AG04449 (cell line): ENCODE measurements at regions not wholly inside any gene's neighbourhood (a gene's known extent, or its start where the extent isn't known, plus 50 kb on each side); places are given as distances from the start of the nearest gene placed in this dataset.

Experiments
- CTCF ChIA-PET: fragments of 350-600 bp; formaldehyde crosslinking; extraction: SDS; loops from one replicate; lab custom pipeline; 2021; ENCODE audit warnings: antibody characterized with exemption; lab: Yijun Ruan, JAX
- POLR2A ChIA-PET: fragments of 400-600, 350-600 bp; formaldehyde crosslinking; extraction: SDS; loops from one replicate; lab custom pipeline; 2020; ENCODE audit warnings: antibody characterized with exemption, inconsistent platforms; lab: Yijun Ruan, JAX
- DNase-seq: peaks from one replicate; pipeline ENCODE4 v3.0.0-alpha.2; 2010; ENCODE audit warnings: low read depth, low spot score
- H3K4me3 ChIP-seq: 2 replicates; pipeline ENCODE4 v1.5.1; 2011; ENCODE audit warnings: low read depth, mild to moderate bottlenecking, control low read depth, low read length
- TF ChIP-seq, protein P1 (sequence below): IDR thresholded peaks from one replicate; pipeline ENCODE4 v1.5.1; 2011; ENCODE audit warnings: mild to moderate bottlenecking, moderate library complexity, low read length, control low read depth, inconsistent platforms; ENCODE audit not compliant: insufficient read depth; ENCODE audit errors: missing control alignments

DNA sequence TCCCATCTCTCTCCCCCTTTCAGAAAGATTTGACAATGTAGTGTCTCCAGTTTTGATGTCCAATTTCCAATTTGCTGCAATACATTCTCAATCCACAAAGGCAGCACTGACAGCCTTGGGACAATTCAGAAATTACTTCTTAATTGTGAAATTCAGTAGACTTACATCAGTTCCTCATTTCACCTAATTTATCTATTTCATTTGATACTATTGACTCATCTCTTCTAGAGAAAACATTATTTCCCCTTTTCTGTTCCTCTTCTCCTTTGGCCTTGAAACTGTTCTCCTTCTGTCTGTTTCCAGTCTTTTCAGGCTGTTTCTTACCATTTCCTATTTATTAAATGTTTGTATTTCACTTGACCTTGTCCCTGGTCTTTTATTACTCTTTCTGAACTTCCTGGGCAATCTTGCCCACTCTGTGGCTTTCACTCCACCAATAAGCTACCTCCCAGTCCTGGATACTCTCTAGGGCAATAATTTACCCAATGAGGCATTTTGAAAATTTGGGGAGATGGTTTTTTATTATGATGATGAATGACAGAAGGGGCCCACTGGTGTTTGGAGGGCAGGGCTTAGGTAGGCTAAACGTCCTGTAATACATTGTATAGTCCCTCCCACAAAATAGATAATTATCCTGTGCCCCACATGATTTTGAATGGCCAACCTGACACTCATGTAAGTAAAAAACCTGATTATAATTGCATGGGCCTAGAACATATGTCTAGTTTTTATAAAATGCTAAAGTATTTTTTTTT lies 498.0 kb upstream of the BOD1L1 start:
- TF ChIP-seq, protein P1, sequence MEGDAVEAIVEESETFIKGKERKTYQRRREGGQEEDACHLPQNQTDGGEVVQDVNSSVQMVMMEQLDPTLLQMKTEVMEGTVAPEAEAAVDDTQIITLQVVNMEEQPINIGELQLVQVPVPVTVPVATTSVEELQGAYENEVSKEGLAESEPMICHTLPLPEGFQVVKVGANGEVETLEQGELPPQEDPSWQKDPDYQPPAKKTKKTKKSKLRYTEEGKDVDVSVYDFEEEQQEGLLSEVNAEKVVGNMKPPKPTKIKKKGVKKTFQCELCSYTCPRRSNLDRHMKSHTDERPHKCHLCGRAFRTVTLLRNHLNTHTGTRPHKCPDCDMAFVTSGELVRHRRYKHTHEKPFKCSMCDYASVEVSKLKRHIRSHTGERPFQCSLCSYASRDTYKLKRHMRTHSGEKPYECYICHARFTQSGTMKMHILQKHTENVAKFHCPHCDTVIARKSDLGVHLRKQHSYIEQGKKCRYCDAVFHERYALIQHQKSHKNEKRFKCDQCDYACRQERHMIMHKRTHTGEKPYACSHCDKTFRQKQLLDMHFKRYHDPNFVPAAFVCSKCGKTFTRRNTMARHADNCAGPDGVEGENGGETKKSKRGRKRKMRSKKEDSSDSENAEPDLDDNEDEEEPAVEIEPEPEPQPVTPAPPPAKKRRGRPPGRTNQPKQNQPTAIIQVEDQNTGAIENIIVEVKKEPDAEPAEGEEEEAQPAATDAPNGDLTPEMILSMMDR, result no peak
- CTCF ChIA-PET, result no interaction called here
- POLR2A ChIA-PET, result no interaction called here
- DNase-seq, result no peak
- H3K4me3 ChIP-seq, result no peak overlapping the region

DNA sequence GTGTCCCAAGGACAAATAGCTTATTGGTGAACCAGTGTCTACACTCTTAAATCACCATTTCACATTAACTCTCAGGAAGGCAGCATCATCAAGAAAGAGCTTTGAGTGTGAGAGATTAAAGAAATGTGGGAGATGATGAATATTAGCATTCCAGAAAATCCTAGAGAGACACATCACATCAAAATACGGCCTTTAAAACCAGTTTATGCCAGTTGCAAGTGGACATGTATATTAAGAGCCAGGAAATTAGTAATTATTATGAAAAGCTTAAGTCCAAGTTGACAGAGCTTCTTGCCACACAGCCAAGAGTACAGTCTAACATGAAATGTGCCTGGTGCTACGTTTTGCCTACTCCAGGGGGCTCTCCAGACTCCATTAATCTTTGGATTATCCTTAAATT lies 503.0 kb upstream of the BOD1L1 start:
- peak; percentile 51 for DNase-seq
- TF ChIP-seq, protein P1, result no peak
- CTCF ChIA-PET, result interaction anchor here (0.6 to 1.3 kb wide), 4 partner anchors 19 to 477 kb away, joined by 3 to 4 read pairs (median 3); no protein-coding TSS in a partner anchor
- POLR2A ChIA-PET, result interaction anchor here (0.7 to 1.1 kb wide), 2 partner anchors 212 to 223 kb away, joined by 3 to 4 read pairs; no protein-coding TSS in a partner anchor
- no peak overlapping the region for H3K4me3 ChIP-seq

DNA sequence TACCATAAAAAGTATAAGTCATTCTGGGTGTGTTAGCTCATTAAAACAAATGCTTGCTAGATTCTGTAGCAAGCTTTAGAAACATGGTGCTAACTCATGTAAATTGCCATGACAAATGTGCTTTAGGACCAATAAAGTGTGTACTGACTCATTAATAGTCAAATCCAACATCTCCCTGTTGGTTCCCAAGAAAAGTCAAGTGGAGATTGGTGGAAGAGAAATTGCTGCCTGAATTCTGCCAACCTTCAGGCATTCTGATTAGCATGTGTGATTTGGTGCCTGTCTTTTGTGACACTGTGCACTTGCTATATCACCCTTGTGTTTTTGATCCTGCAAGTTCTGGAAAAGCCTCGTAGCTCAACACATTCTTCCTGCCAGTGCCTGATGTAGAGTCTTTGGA lies 503.8 kb upstream of the BOD1L1 start:
- ChIA-PET CTCF (interaction anchor here (0.6 to 1.3 kb wide), 3 partner anchors 12 to 21 kb away, joined by 3 to 7 read pairs (median 4); no protein-coding TSS in a partner anchor), POLR2A (interaction anchor here (1.1 kb wide), 1 partner anchor 224 kb away, joined by 4 read pairs; no protein-coding TSS in a partner anchor)
- DNase-seq, result no peak
- H3K4me3 ChIP-seq, result no peak overlapping the region
- TF ChIP-seq, protein P1, result no peak

DNA sequence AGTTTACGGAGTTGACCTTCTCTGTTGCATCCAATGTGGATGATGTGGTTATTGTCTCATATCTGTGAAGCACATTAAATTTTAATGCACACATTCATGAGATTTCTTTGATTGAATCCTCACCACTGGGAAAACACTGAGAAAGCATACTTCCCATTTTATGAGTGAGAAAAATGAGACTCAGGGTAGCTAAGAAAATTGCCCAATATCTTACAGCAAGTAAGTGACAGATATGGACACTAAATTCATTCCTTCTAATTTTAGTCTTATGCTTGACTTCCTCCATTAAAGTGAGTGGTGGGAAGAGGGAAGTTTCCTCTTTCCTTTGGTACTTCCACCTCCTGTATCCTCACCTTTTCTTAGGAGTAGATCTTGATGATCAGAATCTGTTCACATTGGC lies 504.8 kb upstream of the BOD1L1 start:
- POLR2A ChIA-PET, result no interaction called here
- TF ChIP-seq, protein P1, result no peak
- CTCF ChIA-PET, result interaction anchor here (1.2 kb wide), 1 partner anchor 11 kb away, joined by 7 read pairs; no protein-coding TSS in a partner anchor
- no peak for DNase-seq
- H3K4me3 ChIP-seq, result no peak overlapping the region

DNA sequence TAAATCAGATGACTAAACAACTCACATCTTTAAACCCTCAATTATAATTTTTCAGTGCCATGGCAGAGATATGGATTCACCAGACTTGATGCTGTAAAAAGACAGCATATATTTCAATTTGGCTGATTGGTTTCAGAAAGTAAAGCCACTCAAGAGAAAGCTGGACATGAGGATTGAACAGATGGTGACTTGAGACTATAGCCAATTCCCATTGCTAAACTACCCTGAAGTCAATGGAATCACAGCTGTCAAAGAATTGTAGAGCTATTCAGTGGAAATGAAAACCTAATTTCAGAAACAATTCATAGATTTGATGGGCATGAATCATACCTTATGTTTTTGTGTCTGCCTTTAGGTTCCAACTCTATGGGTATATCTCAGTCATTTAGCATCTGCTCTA lies 510.6 kb upstream of the BOD1L1 start:
- ChIA-PET POLR2A (no interaction called here), CTCF (interaction anchor here (0.8 kb wide), 1 partner anchor 21 kb away, joined by 3 read pairs; no protein-coding TSS in a partner anchor)
- DNase-seq, result no peak
- TF ChIP-seq, protein P1, result no peak
- H3K4me3 ChIP-seq, result no peak overlapping the region

DNA sequence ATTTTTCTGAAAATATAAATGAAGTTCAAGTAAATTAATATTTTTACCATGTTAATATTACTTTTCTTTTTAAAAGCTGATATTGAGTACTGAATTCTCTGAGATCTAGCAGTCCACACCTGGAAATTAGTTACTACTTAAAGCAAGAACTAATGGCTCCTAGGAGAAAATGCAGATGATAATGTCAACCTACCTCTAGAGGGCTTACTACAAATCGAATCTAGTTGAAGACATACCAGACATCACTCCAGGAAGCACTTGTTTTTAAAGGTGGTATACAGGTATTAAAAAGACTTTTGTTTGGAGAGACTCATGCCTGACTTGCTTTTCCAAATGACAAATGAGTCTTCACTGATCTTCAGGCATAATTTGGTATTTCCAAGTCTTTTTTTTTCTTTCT lies 516.4 kb upstream of the BOD1L1 start:
- TF ChIP-seq, protein P1, result no peak
- DNase-seq, result no peak
- ChIA-PET CTCF (interaction anchor here (1.1 to 1.9 kb wide), 3 partner anchors 8 to 487 kb away, joined by 3 to 7 read pairs (median 6); no protein-coding TSS in a partner anchor), POLR2A (no interaction called here)
- no peak overlapping the region for H3K4me3 ChIP-seq
